SK-N-SH treated with all-trans-retinoic acid at 6 μM for 48 hours (cell line): ENCODE measurements at regions not wholly inside any gene's neighbourhood (a gene's known extent, or its start where the extent isn't known, plus 50 kb on each side); places are given as distances from the start of the nearest gene placed in this dataset.

Experiments used
- ATAC-seq: fragments of 200-7000 bp; cut with Tn5 transposase; 3 replicates; pipeline ENCODE4 v1.9.1; 2020; ENCODE audit warnings: mild to moderate bottlenecking, moderate library complexity
- BACH2 ChIP-seq: fragments of 250-450 bp; sonication (Bioruptor Pico); IDR thresholded peaks from 2 replicates; pipeline ENCODE4 v1.9.0; 2021; ENCODE audit warnings: mild to moderate bottlenecking, borderline replicate concordance
- CREB5 ChIP-seq: fragments of 250-450 bp; sonication (Bioruptor Pico); IDR thresholded peaks from 2 replicates; pipeline ENCODE4 v1.5.1; 2020; ENCODE audit warnings: low read depth, mild to moderate bottlenecking, moderate library complexity
- CSRNP3 ChIP-seq: fragments of 250-450 bp; sonication (Bioruptor Pico); IDR thresholded peaks from 2 replicates; pipeline ENCODE4 v1.5.1; 2021; ENCODE audit warnings: mild to moderate bottlenecking, moderate library complexity
- ESRRG ChIP-seq: fragments of 250-450 bp; sonication (Bioruptor Pico); IDR thresholded peaks from 2 replicates; pipeline ENCODE4 v1.6.1; 2021; ENCODE audit warnings: mild to moderate bottlenecking
- GLIS3 ChIP-seq: fragments of 250-450 bp; sonication (Bioruptor Pico); IDR thresholded peaks from 2 replicates; pipeline ENCODE4 v1.5.0; 2020; ENCODE audit warnings: mild to moderate bottlenecking, moderate library complexity
- ISL1 ChIP-seq: fragments of 250-450 bp; sonication (Bioruptor Pico); IDR thresholded peaks from 2 replicates; pipeline ENCODE4 v2.1.2; 2022; ENCODE audit warnings: mild to moderate bottlenecking, moderate library complexity
- OSR1 ChIP-seq: fragments of 250-450 bp; sonication (Bioruptor Pico); IDR thresholded peaks from 2 replicates; pipeline ENCODE4 v1.8.0; 2022; ENCODE audit warnings: moderate library complexity, mild to moderate bottlenecking, inconsistent platforms
- PATZ1 ChIP-seq: fragments of 250-450 bp; sonication (Bioruptor Pico); IDR thresholded peaks from 2 replicates; pipeline ENCODE4 v1.8.0; 2020; ENCODE audit warnings: mild to moderate bottlenecking, moderate library complexity, borderline replicate concordance
- POU6F1 ChIP-seq: fragments of 250-450 bp; sonication (Bioruptor Pico); IDR thresholded peaks from 2 replicates; pipeline ENCODE4 v1.8.0; 2021; ENCODE audit warnings: low read depth, mild to moderate bottlenecking, moderate library complexity, borderline replicate concordance
- PPARA ChIP-seq: fragments of 250-450 bp; sonication (Bioruptor Pico); IDR thresholded peaks from 2 replicates; pipeline ENCODE4 v1.5.0; 2020; ENCODE audit warnings: mild to moderate bottlenecking, borderline replicate concordance
- RARB ChIP-seq: fragments of 250-450 bp; sonication (Bioruptor Pico); IDR thresholded peaks from 2 replicates; pipeline ENCODE4 v1.8.0; 2021; ENCODE audit warnings: mild to moderate bottlenecking, moderate library complexity
- SNAI2 ChIP-seq: fragments of 250-450 bp; sonication (Bioruptor Pico); IDR thresholded peaks from 2 replicates; pipeline ENCODE4 v1.5.0; 2020; ENCODE audit warnings: mild to moderate bottlenecking, moderate library complexity
- TCF4 ChIP-seq: fragments of 250-450 bp; sonication (Bioruptor Pico); IDR thresholded peaks from 2 replicates; pipeline ENCODE4 v1.8.0; 2021; ENCODE audit warnings: mild to moderate bottlenecking, moderate library complexity, borderline replicate concordance
- TSHZ2 ChIP-seq: fragments of 250-450 bp; sonication (Bioruptor Pico); IDR thresholded peaks from 2 replicates; pipeline ENCODE4 v1.5.0; 2020; ENCODE audit warnings: mild to moderate bottlenecking, moderate library complexity
- ZC3H10 ChIP-seq: fragments of 250-450 bp; sonication (Bioruptor Pico); IDR thresholded peaks from 2 replicates; pipeline ENCODE4 v1.5.1; 2021; ENCODE audit warnings: mild to moderate bottlenecking, moderate library complexity
- ZFP30 ChIP-seq: fragments of 450-650 bp; formaldehyde crosslinking; IDR thresholded peaks from 2 replicates; pipeline ENCODE4 v1.5.0; 2022; ENCODE audit warnings: mild to moderate bottlenecking, moderate library complexity
- ZNF565 ChIP-seq: fragments of 450-650 bp; formaldehyde crosslinking; conservative IDR thresholded peaks from 2 replicates; pipeline ENCODE4 v1.5.0; 2020; ENCODE audit warnings: low read depth, mild to moderate bottlenecking, moderate library complexity
- ZNF70 ChIP-seq: fragments of 450-650 bp; formaldehyde crosslinking; IDR thresholded peaks from 2 replicates; pipeline ENCODE4 v1.5.0; 2020; ENCODE audit warnings: mild to moderate bottlenecking, moderate library complexity
- ZNF8 ChIP-seq: fragments of 450-650 bp; formaldehyde crosslinking; IDR thresholded peaks from 2 replicates; pipeline ENCODE4 v1.5.0; 2020; ENCODE audit warnings: mild to moderate bottlenecking, moderate library complexity

GRCh38 chr17:74052993-74053711 lies 150.3 kb upstream of the RPL38 start:
- TF ChIP-seq ZNF70 (CRISPR knock-in tag) (no peak), OSR1 (CRISPR knock-in tag) (no peak), PPARA (CRISPR knock-in tag) (no peak), CSRNP3 (CRISPR knock-in tag) (no peak), ZFP30 (no peak), TCF4 (CRISPR knock-in tag) (no peak), ZNF8 (no peak), ISL1 (CRISPR knock-in tag) (no peak), ZC3H10 (CRISPR knock-in tag) (no peak)
- TF ChIP-seq, all 23 proteins: peak for 0
- no peak for ATAC-seq

GRCh38 chr17:74053712-74054078 lies 149.8 kb upstream of the RPL38 start:
- ATAC-seq = no peak
- TF ChIP-seq POU6F1 (CRISPR knock-in tag) (no peak), ZNF565 (no peak)

GRCh38 chr17:74054249-74054648 lies 149.2 kb upstream of the RPL38 start:
- TF ChIP-seq OSR1 (CRISPR knock-in tag) (no peak), TCF4 (CRISPR knock-in tag) (no peak), ZFP30 (no peak), RARB (CRISPR knock-in tag) (no peak), SNAI2 (CRISPR knock-in tag) (no peak), ZNF70 (CRISPR knock-in tag) (no peak), ZNF8 (no peak), ZNF565 (no peak), POU6F1 (CRISPR knock-in tag) (no peak), ESRRG (CRISPR knock-in tag) (no peak), TSHZ2 (CRISPR knock-in tag) (no peak), BACH2 (CRISPR knock-in tag) (no peak), PPARA (CRISPR knock-in tag) (no peak), ZC3H10 (CRISPR knock-in tag) (no peak), PATZ1 (CRISPR knock-in tag) (no peak), GLIS3 (CRISPR knock-in tag) (no peak), CREB5 (CRISPR knock-in tag) (no peak), ISL1 (CRISPR knock-in tag) (no peak)
- no peak for ATAC-seq
